OCI-LY7 (cell line): ENCODE measurements at regions not wholly inside any gene's neighbourhood (a gene's known extent, or its start where the extent isn't known, plus 50 kb on each side); places are given as distances from the start of the nearest gene placed in this dataset.

Experiments
- CTCF ChIP-seq: fragments of 200-600 bp; sonication (generic); conservative IDR thresholded peaks from 2 replicates; pipeline ENCODE4 v1.5.1; 2014; ENCODE audit warnings: mild to moderate bottlenecking, antibody characterized with exemption, low read length, moderate library complexity, mixed read lengths
- EZH2phosphoT487 ChIP-seq: fragments of 200-600 bp; sonication (generic); IDR thresholded peaks from 2 replicates; pipeline ENCODE4 v1.6.1; 2018; ENCODE audit warnings: low read depth, borderline replicate concordance, mild to moderate bottlenecking, mixed run types, antibody characterized with exemption, low read length, moderate library complexity, mixed read lengths

- TF ChIP-seq CTCF (no peak), EZH2phosphoT487 (no peak)
Measured at GRCh38 chr14:94686511-94687160, 74.4 kb downstream of the SERPINA3 start.
